Upper lobe of left lung (tissue), 6 donors: ENCODE measurements at regions not wholly inside any gene's neighbourhood (a gene's known extent, or its start where the extent isn't known, plus 50 kb on each side); places are given as distances from the start of the nearest gene placed in this dataset.

ENCODE experiments used
- ATAC-seq, 2 donors: fragments of 200-7000 bp; cut with Tn5 transposase; one replicate each; pipeline ENCODE4 v1.9.1; 2022; ENCODE audit warnings: mild to moderate bottlenecking in 2 of 2, moderate library complexity in 2 of 2; ENCODE audit not compliant: low FRiP score in 2 of 2
- DNase-seq, 2 donors: peaks; one replicate each; pipeline ENCODE4 v3.0.0-alpha.2; 2019 to 2020
- H3K27ac ChIP-seq, 4 donors: fragments of 200-600 bp; sonication (generic); one replicate each; pipeline ENCODE4 v1.5.1; 2016 to 2019
- H3K27me3 ChIP-seq, 4 donors: fragments of 200-600 bp; sonication (generic); one replicate each; pipeline ENCODE4 v1.5.1; 2017 to 2019
- H3K36me3 ChIP-seq, 4 donors: fragments of 200-600 bp; sonication (generic); one replicate each; pipeline ENCODE4 v1.5.1; 2016 to 2019
- H3K4me1 ChIP-seq, 4 donors: fragments of 200-600 bp; sonication (generic); one replicate each; pipeline ENCODE4 v1.5.1; 2018 to 2019
- H3K4me3 ChIP-seq, 4 donors: fragments of 200-600 bp; sonication (generic); one replicate each; pipeline ENCODE4 v1.5.1; 2017 to 2019; ENCODE audit warnings: mild to moderate bottlenecking in 2 of 4, moderate library complexity in 1 of 4
- H3K9me3 ChIP-seq, 4 donors: fragments of 200-600 bp; sonication (generic); one replicate each; pipeline ENCODE4 v1.5.1; 2018 to 2019
- EP300 ChIP-seq, 4 donors: sonication (generic); formaldehyde crosslinking; IDR thresholded peaks; one replicate each; pipeline ENCODE4 v1.5.1; 2017; ENCODE audit warnings: antibody characterized with exemption in 4 of 4, control low read depth in 2 of 4
- POLR2A ChIP-seq, 4 donors: fragments of 450-650 bp; IDR thresholded peaks; one replicate each; pipeline ENCODE4 v1.5.1; 2016 to 2017; ENCODE audit warnings: antibody characterized with exemption in 4 of 4, mild to moderate bottlenecking in 2 of 4
- POLR2AphosphoS5 ChIP-seq, 2 donors: sonication (generic); formaldehyde crosslinking; IDR thresholded peaks; one replicate each; pipeline ENCODE4 v1.5.1; 2017; ENCODE audit warnings: antibody characterized with exemption in 2 of 2
- WGBS, 2 donors: methylation state at CpG; one replicate each; pipeline ENCODE4 v1.1.5; 2017 to 2018; 5-methylcytosine and 5-hydroxymethylcytosine counted together
- small RNA-seq, 4 donors: library from RNA; depleted of rRNA; stranded (forward); fragments of <200 nt; gene quantifications; one replicate each; pipeline ENCODE3, GENCODE V24; 2016
- TF ChIP-seq, protein P1 (sequence below), 6 experiments: fragments of 450-650 bp in 4 of 6; fragments of 200-600 bp in 2 of 6; sonication (generic) in 2 of 6; IDR thresholded peaks; one replicate each; pipeline ENCODE4 v1.5.1; 2016 to 2019; ENCODE audit warnings: antibody characterized with exemption in 6 of 6
- donor health status: DM: no; HTN: no; CAD: no; lungs with moderate emphysema.
- donor health status: DM: no; HTN: yes; CAD: no; lungs with severe emphysema.

DNA sequence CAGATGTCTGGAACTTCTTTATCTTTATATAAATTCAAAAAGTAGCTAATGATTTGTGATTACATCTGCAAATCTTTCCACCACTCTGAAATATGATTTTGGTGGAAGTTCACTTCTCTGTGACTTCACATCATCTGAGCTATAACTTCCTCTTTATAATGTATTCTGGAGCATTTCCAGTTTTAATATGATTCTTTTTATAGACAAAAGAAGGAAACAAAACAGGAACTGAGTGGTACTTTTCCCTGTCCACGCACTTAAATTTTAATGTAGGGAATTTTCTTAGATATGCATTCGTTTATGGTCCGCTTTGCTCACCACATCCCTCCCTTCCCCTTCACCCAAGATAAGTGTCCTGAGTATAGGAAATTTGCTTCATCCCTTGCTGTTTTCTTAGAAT lies 333.5 kb downstream of the CHSY3 start:
- ATAC-seq (no peak), DNase-seq (no peak)
- no peaks in the 10 kb centered on the region for H3K9me3 ChIP-seq
- no peak overlapping the region for H3K27ac ChIP-seq
- no peaks in the 10 kb centered on the region for H3K27me3 ChIP-seq
- no peaks in the 10 kb centered on the region for H3K36me3 ChIP-seq
- peaks cover 0 to 6% (median 0%) of the 10 kb centered on the region in 4 donors for H3K4me1 ChIP-seq
- TF ChIP-seq, protein P1, sequence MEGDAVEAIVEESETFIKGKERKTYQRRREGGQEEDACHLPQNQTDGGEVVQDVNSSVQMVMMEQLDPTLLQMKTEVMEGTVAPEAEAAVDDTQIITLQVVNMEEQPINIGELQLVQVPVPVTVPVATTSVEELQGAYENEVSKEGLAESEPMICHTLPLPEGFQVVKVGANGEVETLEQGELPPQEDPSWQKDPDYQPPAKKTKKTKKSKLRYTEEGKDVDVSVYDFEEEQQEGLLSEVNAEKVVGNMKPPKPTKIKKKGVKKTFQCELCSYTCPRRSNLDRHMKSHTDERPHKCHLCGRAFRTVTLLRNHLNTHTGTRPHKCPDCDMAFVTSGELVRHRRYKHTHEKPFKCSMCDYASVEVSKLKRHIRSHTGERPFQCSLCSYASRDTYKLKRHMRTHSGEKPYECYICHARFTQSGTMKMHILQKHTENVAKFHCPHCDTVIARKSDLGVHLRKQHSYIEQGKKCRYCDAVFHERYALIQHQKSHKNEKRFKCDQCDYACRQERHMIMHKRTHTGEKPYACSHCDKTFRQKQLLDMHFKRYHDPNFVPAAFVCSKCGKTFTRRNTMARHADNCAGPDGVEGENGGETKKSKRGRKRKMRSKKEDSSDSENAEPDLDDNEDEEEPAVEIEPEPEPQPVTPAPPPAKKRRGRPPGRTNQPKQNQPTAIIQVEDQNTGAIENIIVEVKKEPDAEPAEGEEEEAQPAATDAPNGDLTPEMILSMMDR (IDR thresholded peaks at IDR 0.05): no peak
- no peak for TF ChIP-seq POLR2AphosphoS5 (IDR thresholded peaks at IDR 0.05)
- no peak for TF ChIP-seq POLR2A (IDR thresholded peaks at IDR 0.05)
- TF ChIP-seq EP300 (IDR thresholded peaks at IDR 0.05): no peak
- no peak overlapping the region for H3K4me3 ChIP-seq
- 14 to 35% methylated on average over 3 of the region's 3 CpGs for WGBS, 2 donors

Small RNAs in the stretch of these regions (small RNA-seq; reads per million reads assigned to genes)
- gene AC113367.2: 0 reads per million in 4 donors
- gene RNU7-53P: 0 reads per million in 4 donors
